GM18502 (cell line): ENCODE measurements at regions not wholly inside any gene's neighbourhood (a gene's known extent, or its start where the extent isn't known, plus 50 kb on each side); places are given as distances from the start of the nearest gene placed in this dataset.

Experiments
- ATAC-seq: cut with Tn5 transposase; IDR thresholded peaks from one replicate; pipeline ENCODE4 v1.9.1; 2021; ENCODE audit warnings: mild to moderate bottlenecking; ENCODE audit not compliant: unreplicated experiment, poor library complexity

DNA sequence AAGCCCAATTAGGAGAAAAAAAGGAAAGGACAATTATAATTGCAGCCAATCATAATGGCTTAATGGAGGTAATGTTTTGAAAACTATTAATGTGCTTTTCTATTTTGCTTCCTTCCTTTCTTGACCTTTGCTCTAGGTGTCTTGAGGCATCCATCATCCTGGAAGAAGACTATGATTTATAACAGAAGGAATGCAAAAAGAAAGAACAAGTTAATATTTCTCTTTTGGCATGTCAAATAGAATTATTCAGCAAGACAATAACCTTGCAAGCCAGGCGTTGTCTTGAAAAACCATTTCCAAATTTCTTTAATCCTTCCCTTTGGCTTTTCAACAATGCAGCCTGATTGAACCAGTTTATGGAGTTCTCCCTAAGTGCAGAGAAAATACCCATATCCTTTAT is 107.7 kb upstream of the USP24 start:
- ATAC-seq, result no peak

DNA sequence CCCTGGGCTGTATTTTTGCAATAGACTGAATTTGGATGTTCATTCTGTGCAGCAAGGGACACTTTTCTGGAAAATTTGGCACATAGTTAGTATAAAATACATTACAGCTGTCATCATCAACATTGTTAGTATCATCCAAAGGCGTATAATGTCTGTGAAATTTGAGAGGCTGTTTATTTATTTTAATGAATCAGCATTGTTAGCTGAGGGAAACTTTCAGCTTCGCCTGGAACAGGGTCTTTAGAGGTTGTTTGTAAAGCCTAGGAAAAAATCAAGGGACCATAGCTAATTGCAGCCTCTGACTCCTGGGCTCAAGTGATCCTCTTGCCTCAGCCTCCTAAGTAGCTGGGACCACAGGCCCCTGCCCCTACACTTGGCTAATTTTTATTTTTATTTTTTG is 106.8 kb upstream of the USP24 start:
- ATAC-seq, result no peak

DNA sequence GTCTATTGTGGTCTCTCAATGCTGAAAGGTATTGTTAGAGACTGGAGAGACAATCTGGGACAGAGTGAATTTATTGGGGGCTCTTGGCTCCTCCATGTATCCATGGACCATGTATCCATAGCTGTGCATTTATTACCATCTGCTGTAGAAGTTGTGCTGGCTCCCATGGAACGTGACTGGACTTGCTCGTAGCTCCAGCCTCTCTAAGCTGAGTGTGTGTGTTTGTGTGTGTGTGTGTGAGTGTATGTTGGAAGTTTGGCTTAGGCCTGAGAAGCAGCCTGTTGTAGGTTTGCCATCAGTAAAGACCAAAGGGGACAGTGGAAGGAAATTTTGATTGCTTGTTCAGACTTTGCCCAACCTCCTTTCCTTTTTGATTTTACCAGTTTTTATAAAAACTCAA is 105.7 kb upstream of the USP24 start:
- ATAC-seq, result no peak

DNA sequence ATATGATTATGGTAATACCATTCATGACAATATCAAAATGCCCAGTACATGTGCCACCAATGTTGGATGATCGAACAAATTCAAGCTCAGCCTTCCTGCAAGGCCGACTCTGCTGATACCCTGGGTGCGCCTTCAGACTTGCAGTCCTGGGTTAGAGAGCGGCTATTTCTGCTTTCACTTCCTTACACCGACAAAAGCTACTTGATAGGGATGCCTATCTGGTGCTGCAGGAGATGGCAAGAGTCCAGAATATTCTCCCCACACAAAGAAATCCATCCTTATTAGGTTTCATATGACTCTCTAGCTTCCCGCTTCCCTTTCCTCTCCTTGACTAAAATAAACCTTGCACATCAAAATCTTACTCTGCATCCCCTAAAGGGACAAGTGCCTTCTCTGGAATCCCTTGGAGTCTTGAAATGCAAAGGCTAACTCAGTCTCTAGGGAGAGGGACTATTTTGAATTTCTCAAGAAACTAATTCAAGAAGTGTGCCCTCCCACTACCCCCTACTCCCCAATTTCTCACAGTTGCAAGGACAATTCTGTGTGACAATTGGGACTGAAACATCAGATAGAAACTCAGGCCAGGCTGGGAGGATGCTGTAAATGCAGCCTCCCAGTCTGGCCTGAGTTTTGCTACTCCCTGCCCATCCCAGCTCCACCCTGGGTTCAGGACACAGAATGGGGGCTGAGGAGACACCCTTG is 103.1 kb upstream of the USP24 start:
- no peak for ATAC-seq

DNA sequence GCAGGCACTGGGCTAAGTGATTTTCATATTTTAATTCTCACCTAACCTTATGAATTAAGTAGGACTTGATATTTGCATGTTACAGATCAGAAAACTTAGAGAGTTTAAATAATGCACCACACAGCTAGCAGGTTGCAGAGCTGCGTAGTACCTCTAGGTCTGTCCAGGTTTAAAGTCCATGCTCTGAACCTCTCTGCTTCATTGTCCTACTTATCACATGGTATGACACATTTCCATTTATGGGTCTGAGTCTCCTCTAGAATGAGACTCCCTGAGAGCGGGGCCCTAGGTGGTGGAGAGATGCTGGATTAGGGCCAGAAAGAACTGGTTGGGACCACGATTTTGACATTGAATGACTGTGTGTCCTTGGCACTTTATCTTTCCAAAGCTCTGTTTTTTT is 102.5 kb upstream of the USP24 start:
- ATAC-seq, result no peak

DNA sequence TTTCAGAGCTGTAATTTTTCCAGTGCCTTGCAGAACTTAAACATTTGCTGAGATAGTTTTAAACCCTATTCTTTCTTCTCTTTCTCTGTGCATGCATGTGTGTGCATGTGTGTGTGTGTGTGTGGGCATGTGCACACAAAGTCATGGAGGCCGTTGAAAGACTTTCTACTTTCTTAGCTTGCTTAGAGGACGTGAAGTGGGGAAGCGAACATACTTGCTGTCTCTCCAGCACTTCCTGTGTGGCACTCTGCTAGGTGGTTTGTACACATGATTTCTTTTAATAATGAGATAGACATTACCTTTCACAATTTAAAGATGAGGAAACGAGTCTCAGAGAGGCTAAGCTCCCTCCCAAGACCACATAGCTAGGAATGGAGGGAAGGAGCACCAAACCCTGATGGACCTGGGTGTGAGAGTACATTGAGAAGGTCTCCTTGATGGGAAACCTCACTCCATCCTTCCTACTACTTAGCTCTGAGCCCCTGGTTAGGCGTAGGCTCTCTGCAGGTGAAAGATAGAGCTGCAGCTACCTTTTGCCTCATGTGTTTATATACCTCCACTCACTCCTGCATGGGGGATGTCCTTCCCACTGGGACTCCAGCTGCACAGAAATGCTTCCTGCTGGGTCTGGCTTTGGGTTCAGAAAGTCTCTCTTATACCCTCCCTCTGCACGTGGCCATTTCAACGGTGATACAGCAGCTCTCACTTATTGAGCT is 101.9 kb upstream of the USP24 start:
- no peak for ATAC-seq

DNA sequence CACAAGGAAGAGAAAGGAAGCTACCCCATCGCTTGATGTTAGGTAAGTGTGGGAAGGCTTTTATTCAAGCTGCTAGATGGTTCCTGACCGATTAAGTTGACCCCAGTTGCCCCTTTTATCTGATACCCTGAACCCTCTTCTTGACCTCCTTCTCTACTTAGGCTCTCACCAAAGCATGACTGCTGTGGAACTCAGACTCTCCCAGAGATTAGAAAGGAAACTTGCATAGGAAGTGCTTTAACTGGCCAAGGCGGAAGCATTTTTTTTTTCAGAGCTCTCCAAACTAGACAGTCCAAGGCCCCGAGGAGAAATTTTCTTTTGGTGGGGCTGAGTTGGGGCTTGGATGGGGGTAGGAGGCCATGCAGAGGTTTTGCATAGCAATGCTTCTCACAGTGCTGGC is 101.3 kb upstream of the USP24 start:
- no peak for ATAC-seq

DNA sequence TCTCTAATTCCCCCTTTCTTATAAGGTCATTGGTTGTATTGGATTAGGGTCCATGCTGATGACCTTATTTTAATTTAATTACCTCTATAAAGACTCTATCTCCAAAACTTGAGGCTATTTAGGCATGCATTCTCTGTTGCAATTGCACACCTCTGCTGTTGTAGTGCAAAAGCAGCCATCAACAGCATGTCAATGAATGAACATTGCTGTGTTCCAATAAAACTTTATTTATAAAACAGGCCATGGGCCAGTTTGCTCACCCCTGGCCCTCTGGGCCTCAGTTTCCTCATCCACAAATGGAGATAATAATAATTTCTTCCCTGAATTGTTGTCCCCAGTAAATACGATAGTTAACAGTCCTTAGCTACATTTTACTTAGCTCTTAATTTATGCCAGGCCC is 100.4 kb upstream of the USP24 start:
- ATAC-seq, result no peak

DNA sequence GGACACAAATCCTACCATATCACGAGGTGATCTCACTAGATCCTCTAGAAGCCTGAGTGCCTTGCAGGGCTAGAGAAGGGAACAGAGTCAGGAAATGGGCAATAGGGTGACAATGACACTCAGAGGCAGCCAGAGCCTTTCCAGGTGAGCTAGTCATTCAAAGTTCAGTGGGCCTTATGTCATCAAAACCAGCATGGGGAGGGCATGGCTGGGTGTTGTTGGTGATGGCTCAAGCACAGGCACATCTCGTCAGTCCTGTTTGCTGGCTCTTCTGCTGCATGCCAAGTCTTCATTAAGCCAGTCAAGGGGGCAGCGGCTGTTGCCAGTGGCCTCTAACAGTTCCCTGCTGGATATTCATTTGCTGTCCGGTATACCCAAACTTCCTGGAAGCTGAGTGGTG is 99.6 kb upstream of the USP24 start:
- no peak for ATAC-seq

DNA sequence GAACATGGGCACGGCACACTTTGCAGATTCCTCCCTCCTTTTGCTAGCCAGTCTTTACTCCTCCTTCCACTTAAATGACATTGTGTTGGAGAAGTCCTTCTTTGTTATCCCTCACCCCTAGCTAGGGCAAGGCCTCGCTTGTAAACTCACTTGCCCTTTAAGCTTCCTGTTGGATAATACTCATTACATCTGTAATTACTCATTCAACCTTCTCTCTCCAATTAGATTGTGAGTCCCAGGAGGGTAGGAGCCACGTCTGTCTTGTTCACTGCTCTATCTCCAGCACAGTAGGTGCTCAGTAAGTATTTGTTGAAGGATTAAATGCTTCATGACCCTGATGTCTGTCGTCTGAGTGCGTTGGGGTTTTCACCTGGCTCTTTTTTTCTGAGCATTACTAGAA is 98.7 kb upstream of the USP24 start:
- ATAC-seq, result no peak

DNA sequence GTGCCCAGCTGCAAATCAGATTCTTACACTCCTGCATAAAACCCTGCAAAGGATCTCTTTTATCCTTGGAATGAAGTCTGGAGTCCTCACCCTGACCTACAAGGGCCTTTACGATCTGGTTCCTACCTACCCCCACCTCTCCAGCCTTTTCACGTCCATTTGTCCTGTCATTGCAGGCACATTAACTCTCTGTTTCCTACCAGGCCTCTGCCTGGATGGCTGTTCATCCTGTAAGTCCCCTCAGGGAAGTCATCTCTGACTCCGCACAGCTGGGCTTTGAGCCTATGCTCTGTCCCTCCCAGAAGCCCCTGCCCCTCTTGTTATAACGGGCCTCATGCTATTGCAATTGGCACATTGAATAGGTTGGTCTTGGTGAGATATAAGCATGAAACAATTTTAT is 96.8 kb upstream of the USP24 start:
- ATAC-seq, result no peak

DNA sequence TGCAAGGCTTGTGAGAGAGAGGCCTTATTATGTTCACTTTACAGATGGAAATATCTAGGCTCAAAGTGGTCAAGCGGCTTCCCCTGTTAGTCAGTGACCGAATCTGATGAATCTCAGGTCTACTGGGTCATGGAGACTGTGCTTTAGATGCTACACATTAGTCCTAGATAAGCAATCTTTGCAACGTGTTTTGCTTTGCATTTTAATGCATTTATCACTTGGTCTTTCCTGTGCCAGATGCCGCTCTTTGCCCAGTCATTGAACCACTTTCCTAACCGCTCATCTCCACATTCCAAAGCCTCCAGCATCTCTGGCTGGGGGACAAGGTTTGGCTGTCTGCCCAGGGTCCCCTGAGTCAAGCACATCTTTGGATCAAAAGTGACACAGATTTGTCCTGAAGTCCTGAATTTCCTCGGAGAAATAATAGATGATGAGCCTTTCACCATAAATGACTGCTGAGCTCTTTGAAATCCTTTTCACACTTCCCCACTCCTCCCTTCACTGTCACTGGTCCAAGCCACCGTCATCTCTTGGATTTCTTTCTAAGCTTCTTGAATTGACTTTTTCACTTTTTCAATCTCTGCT is 96.0 kb upstream of the USP24 start:
- ATAC-seq, result no peak

DNA sequence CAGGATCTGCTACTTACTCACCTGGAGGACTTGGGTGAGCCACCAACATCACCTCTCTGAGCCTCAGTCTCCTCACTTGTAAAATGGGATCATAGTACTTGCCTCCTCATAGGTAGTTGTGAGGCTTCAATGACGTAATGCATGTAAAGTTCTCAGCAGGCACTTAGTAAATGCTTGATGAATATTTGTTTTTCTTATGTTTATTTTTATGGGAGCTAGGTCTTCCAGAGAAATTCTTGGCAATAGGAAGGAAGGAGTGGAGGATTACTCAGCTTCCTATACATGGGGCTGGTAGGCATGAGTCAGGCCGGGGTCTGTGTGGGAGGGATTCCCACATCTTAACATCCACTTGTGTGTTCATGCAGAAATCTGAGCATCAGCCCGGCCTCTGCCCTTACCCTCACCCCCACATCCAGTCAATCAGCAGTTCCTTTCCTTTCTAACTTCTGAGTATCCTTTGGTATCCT is 95.4 kb upstream of the USP24 start:
- no peak for ATAC-seq

DNA sequence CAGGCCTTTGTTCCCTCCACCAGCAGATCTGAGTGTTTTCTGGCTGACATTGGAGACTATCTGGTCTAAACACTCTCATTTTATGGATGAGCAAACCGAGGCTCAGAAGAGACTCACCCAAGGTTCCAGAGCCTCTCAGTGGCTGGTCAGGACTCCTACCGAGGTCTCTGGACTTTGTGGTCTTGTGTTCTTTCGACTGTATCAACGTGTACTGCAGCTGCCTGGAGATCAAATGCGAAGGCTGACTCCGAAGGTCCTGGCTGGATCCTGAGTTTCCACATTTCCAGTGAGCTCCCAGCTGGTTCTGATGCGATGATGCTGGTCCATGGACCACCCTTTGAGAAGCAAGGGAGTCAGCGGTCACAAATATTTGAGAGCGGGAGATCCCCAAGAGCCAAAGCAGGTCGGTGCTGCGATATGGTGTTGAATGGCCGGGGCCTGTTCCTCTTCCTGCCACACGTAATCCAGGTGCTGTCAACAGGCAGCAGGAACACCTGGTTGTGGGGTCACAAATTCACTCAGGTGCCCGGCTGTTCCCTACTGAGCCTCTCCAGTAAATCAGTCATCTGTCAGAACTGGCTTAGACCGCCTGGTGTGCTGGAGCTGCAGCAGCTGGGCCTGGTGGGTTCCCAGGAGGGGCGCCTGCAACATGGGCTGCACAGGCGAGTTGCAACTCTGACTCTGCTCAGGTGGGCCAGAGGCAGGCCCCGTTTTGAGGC is 94.8 kb upstream of the USP24 start:
- no peak for ATAC-seq

DNA sequence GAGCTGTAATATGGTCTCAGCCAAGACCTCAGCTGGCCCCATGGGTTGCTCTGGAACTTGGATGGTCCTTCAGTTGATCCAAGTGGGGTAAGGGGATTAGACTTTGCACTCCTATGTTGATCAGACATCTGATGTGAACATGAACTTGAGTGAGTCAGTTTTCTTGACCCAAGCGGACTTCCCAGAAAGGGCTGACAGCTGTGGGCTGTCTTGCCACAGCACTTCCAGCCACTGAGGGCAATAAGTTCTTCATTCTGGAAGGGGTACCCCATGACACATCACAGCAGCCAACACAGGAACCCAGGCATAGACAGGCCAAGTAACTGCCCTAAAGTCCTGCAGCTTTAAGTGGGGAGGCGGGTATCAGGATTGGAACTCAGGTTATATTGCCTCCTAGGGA is 93.9 kb upstream of the USP24 start:
- ATAC-seq, result no peak

DNA sequence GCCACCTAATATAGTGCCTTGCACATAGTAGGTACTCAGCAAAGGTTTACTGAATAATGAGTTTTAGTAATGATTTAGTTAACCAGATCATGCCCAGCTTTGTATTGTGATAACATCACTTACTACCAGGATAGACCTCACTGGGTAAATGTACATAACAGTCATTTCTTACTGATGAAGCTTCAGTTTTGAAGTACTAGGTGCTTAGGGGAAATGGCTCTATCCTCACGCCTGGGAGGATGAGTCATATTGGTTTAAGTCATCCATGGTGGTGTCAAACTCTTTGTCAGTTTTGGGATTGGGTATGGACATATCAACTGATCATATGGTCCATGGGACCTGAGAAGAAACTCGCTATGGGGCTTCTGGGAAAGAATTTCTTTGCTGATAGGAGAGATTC is 90.6 kb upstream of the USP24 start:
- ATAC-seq, result no peak

DNA sequence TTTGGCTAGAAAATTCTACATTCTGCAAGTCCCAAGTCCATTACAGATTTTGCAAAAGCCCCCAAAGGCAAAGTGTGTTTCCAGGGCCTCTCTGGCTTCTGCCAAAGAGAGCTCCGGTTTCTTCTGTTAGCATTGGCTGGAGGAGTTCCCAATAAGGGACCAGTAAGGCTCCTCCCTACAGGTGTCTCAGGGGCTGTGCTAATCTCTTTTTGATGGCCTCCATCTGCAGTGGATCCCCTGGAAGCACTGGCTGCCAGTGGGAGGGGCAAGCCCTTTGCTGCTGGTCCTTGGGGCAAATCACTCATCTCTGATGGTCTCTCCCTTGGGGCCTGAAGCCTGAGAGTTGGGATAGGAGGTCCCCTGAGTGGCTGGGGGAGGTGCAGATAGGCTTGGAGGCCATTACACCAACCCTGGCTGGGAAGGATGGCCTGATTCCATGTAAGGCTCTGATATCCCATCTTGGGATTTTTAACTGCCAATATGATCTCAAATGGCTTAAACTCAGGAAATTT is 89.1 kb upstream of the USP24 start:
- ATAC-seq, result no peak

DNA sequence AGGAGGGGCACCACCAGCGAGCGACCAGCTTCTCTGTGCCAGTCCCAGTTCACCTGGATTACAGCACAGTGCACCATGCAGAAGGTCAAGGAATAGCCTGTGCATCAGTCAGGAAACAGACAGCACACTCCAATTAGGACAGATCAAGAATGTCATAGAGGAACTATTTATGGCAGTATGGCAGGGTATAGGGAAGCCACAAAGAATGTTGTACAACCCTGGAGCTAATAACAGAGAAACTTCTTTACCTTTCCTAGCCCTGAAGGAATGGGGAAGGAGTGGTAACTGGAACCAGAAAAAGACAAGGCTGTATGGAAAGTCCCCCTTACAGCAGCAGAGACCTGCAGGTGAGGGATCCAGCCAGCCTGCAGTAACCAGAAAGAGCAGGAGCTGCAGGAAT is 87.8 kb upstream of the USP24 start:
- ATAC-seq, result no peak

DNA sequence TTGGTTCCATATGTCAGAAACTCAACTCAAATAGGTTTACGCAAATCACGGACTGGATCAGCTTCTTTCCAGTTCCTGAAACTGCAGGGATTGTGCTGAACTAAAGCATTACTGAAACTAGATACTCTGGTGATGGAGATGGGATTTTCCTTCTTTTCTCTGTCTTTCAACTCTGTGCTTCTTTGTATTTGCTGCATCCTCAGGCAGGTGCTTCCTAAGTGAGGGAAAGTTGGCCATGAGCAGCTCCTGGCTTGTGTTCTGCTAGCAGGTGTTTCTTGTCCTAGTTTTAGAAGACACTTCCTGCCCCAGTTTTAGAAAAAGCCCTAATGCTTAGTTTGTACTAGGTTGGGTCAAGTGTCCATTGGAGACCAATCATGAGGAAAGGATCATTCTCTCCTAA is 86.7 kb upstream of the USP24 start:
- ATAC-seq, result no peak

DNA sequence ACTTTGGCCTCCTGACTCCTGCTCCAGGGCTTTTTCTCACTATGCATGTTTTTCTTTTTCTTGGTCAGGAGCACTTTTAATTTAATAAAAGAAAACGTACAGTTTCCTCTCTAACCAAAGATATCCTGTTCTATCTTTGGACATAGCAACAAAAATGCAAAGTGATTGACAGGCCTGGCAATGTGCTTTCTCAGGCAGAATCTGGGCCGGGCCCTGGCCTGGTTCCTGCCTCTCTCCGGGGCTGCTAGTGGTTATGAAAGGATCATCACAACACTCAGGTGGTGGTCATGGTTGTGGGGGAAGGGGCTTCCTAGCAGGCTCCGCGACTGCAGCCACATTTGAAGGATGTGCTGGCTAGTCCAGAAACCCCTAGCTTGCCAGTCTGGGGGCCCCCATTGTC is 85.8 kb upstream of the USP24 start:
- no peak for ATAC-seq
